ENCODE measurements at regions not wholly inside any gene's neighbourhood (a gene's known extent, or its start where the extent isn't known, plus 50 kb on each side); places are given as distances from the start of the nearest gene placed in this dataset.

DNA sequence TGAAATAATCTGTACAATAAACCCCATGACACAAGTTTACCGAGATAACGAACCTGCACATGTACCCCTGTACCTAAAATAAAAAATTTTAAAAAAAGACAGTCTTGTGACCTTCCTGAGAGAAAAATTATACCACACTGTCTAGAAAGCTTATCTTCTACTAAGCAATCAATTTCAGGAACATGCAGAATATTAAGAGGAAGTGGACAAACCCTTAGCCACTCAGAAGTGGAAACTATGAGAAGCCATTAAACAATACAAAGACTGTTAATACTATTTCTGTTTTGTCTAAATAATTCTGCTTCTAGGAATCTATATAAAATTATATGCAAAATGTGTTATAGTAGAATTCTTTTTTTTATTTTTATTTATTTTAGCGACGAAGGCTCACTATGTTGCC is 93.9 kb downstream of the ADAMTS1 start:
- TF ChIP-seq, protein P1, sequence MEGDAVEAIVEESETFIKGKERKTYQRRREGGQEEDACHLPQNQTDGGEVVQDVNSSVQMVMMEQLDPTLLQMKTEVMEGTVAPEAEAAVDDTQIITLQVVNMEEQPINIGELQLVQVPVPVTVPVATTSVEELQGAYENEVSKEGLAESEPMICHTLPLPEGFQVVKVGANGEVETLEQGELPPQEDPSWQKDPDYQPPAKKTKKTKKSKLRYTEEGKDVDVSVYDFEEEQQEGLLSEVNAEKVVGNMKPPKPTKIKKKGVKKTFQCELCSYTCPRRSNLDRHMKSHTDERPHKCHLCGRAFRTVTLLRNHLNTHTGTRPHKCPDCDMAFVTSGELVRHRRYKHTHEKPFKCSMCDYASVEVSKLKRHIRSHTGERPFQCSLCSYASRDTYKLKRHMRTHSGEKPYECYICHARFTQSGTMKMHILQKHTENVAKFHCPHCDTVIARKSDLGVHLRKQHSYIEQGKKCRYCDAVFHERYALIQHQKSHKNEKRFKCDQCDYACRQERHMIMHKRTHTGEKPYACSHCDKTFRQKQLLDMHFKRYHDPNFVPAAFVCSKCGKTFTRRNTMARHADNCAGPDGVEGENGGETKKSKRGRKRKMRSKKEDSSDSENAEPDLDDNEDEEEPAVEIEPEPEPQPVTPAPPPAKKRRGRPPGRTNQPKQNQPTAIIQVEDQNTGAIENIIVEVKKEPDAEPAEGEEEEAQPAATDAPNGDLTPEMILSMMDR (IDR thresholded peaks at IDR 0.05): no peak
- no peak for TF ChIP-seq EP300 (IDR thresholded peaks at IDR 0.05; ENCODE audit: low read depth)
- no peak for TF ChIP-seq POLR2A (IDR thresholded peaks at IDR 0.05)
- no peak for TF ChIP-seq POLR2AphosphoS5 (IDR thresholded peaks at IDR 0.05)

Measured in transverse colon (tissue), 4 donors.